ENCODE measurements at regions not wholly inside any gene's neighbourhood (a gene's known extent, or its start where the extent isn't known, plus 50 kb on each side); places are given as distances from the start of the nearest gene placed in this dataset.

GRCh38 chr1:194807530-194808220 lies 1621.3 kb upstream of the B3GALT2 start:
- TF ChIP-seq CTCF (IDR thresholded peaks at IDR 0.05), result no peak
- TF ChIP-seq POLR2A (IDR thresholded peaks at IDR 0.05), result no peak
- no peak for TF ChIP-seq EP300 (IDR thresholded peaks at IDR 0.05)
